ENCODE measurements at regions not wholly inside any gene's neighbourhood (a gene's known extent, or its start where the extent isn't known, plus 50 kb on each side); places are given as distances from the start of the nearest gene placed in this dataset.

- Mint-ChIP-seq H3K27ac (no peak overlapping the region), H3K36me3 (ENCODE audit: low read depth) (no peaks in the 10 kb centered on the region), H3K9me3 (peaks cover 9% of the 10 kb centered on the region), H3K4me1 (no peaks in the 10 kb centered on the region), H3K4me3 (no peak overlapping the region), H3K27me3 (ENCODE audit: insufficient read depth) (no peaks in the 10 kb centered on the region)
- DNase-seq = peak; percentile 58
- Histone ChIP-seq H3K4me1 (ENCODE audit: control insufficient read depth, insufficient read depth, low read length) (no peaks in the 10 kb centered on the region), H3K36me3 (ENCODE audit: control insufficient read depth, insufficient read depth, low read length) (no peaks in the 10 kb centered on the region), H3K27ac (ENCODE audit: low read depth, low read length) (no peak overlapping the region), H3K27me3 (ENCODE audit: control insufficient read depth, insufficient read depth, low read length, poor library complexity, severe bottlenecking) (no peaks in the 10 kb centered on the region), H3K9ac (ENCODE audit: extremely low read depth, low read length, poor library complexity, severe bottlenecking) (no peak overlapping the region), H3K9me3 (ENCODE audit: control insufficient read depth, low read length) (no peaks in the 10 kb centered on the region), H3K4me3 (ENCODE audit: low read length) (no peak overlapping the region)
- WGBS, 2 experiments (ENCODE audit: insufficient coverage in 1 of 2, insufficient read length in 1 of 2) = 82% methylated on average over 1 of the region's 1 CpG; no CpG with 5 or more reads in 1 of the 2 experiments
- TF ChIP-seq, protein P1, sequence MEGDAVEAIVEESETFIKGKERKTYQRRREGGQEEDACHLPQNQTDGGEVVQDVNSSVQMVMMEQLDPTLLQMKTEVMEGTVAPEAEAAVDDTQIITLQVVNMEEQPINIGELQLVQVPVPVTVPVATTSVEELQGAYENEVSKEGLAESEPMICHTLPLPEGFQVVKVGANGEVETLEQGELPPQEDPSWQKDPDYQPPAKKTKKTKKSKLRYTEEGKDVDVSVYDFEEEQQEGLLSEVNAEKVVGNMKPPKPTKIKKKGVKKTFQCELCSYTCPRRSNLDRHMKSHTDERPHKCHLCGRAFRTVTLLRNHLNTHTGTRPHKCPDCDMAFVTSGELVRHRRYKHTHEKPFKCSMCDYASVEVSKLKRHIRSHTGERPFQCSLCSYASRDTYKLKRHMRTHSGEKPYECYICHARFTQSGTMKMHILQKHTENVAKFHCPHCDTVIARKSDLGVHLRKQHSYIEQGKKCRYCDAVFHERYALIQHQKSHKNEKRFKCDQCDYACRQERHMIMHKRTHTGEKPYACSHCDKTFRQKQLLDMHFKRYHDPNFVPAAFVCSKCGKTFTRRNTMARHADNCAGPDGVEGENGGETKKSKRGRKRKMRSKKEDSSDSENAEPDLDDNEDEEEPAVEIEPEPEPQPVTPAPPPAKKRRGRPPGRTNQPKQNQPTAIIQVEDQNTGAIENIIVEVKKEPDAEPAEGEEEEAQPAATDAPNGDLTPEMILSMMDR (conservative IDR thresholded peaks at IDR 0.05) = peak; percentile 70
These were observed 173.4 kb downstream of the NDUFS4 start for GRCh38 chr5:53733853-53734252.

GRCh38 chr5:53738105-53738504 lies 177.7 kb downstream of the NDUFS4 start:
- no peaks in the 10 kb centered on the region for H3K9me3 ChIP-seq (ENCODE audit: control insufficient read depth, low read length)
- Mint-ChIP-seq H3K4me3 (no peak overlapping the region), H3K27me3 (ENCODE audit: insufficient read depth) (no peaks in the 10 kb centered on the region), H3K27ac (no peak overlapping the region), H3K9me3 (peaks cover 9% of the 10 kb centered on the region), H3K36me3 (ENCODE audit: low read depth) (no peaks in the 10 kb centered on the region), H3K4me1 (no peaks in the 10 kb centered on the region)
- no peak for DNase-seq
- no peak overlapping the region for H3K27ac ChIP-seq (ENCODE audit: low read depth, low read length)
- H3K27me3 ChIP-seq (ENCODE audit: control insufficient read depth, insufficient read depth, low read length, poor library complexity, severe bottlenecking) = no peaks in the 10 kb centered on the region
- H3K4me1 ChIP-seq (ENCODE audit: control insufficient read depth, insufficient read depth, low read length) = no peaks in the 10 kb centered on the region
- TF ChIP-seq, protein P1 (conservative IDR thresholded peaks at IDR 0.05) = no peak
- no peaks in the 10 kb centered on the region for H3K36me3 ChIP-seq (ENCODE audit: control insufficient read depth, insufficient read depth, low read length)
- 82 to 100% methylated on average over 1 to 3 of the region's 3 CpGs for WGBS, 2 experiments (ENCODE audit: insufficient coverage in 1 of 2, insufficient read length in 1 of 2)
- H3K4me3 ChIP-seq (ENCODE audit: low read length) = no peak overlapping the region
- no peak overlapping the region for H3K9ac ChIP-seq (ENCODE audit: extremely low read depth, low read length, poor library complexity, severe bottlenecking)

GRCh38 chr5:53739111-53739510 lies 178.7 kb downstream of the NDUFS4 start:
- no peaks in the 10 kb centered on the region for H3K27me3 Mint-ChIP-seq (ENCODE audit: insufficient read depth)

More at GRCh38 chr5:53739111-53739510, 178.7 kb downstream of the NDUFS4 start:
- Mint-ChIP-seq H3K27ac (peak overlapping the region; percentile 62), H3K4me3 (no peak overlapping the region), H3K4me1 (no peaks in the 10 kb centered on the region), H3K9me3 (peaks cover 9% of the 10 kb centered on the region), H3K36me3 (ENCODE audit: low read depth) (no peaks in the 10 kb centered on the region)
- no peak for DNase-seq
- Histone ChIP-seq H3K36me3 (ENCODE audit: control insufficient read depth, insufficient read depth, low read length) (no peaks in the 10 kb centered on the region), H3K27me3 (ENCODE audit: control insufficient read depth, insufficient read depth, low read length, poor library complexity, severe bottlenecking) (no peaks in the 10 kb centered on the region), H3K4me3 (ENCODE audit: low read length) (no peak overlapping the region), H3K9ac (ENCODE audit: extremely low read depth, low read length, poor library complexity, severe bottlenecking) (no peak overlapping the region), H3K4me1 (ENCODE audit: control insufficient read depth, insufficient read depth, low read length) (no peaks in the 10 kb centered on the region), H3K9me3 (ENCODE audit: control insufficient read depth, low read length) (no peaks in the 10 kb centered on the region), H3K27ac (ENCODE audit: low read depth, low read length) (no peak overlapping the region)
- TF ChIP-seq, protein P1 (conservative IDR thresholded peaks at IDR 0.05) = no peak
- 94 to 100% methylated on average over 1 to 4 of the region's 4 CpGs for WGBS, 2 experiments (ENCODE audit: insufficient coverage in 1 of 2, insufficient read length in 1 of 2)
